ENCODE measurements at regions not wholly inside any gene's neighbourhood (a gene's known extent, or its start where the extent isn't known, plus 50 kb on each side); places are given as distances from the start of the nearest gene placed in this dataset.
"Not testable (repeated sequence)": the region's sequence is repeated elsewhere in the genome, so short reads cannot be mapped to it uniquely, and the experiment has no call there.

GRCh38 chr4:26010304-26010703 is 96.3 kb downstream of the SMIM20 start:
- POLR2A ChIA-PET: no interaction called here
- Mint-ChIP-seq H3K9me3 (peaks cover 11 to 19% (median 15%) of the 10 kb centered on the region in 5 donors), H3K27ac (no peak overlapping the region), H3K36me3 (peaks cover 0 to 3% (median 0%) of the 10 kb centered on the region in 3 donors), H3K4me3 (no peak overlapping the region), H3K27me3 (peaks cover 8 to 47% of the 10 kb centered on the region in 2 donors), H3K4me1 (no peaks in the 10 kb centered on the region)
- CTCF ChIA-PET: no interaction called here
- no peaks in the 10 kb centered on the region for H3K4me1 ChIP-seq (ENCODE audit: insufficient read depth, low read length)
- H3K4me3 ChIP-seq (ENCODE audit: low read length): no peak overlapping the region
- no peaks in the 10 kb centered on the region for H3K36me3 ChIP-seq (ENCODE audit: insufficient read depth, low read length)
- H3K9me3 ChIP-seq (ENCODE audit: low read length): no peaks in the 10 kb centered on the region
- no peak for DNase-seq
- no peaks in the 10 kb centered on the region for H3K27me3 ChIP-seq (ENCODE audit: insufficient read depth, low read length, poor library complexity, severe bottlenecking)
- H3K27ac ChIP-seq (ENCODE audit: low read depth, low read length): no peak overlapping the region

GRCh38 chr4:26013629-26014028 is 99.6 kb downstream of the SMIM20 start:
- Histone ChIP-seq H3K9me3 (ENCODE audit: low read length) (no peaks in the 10 kb centered on the region), H3K27me3 (ENCODE audit: insufficient read depth, low read length, poor library complexity, severe bottlenecking) (no peaks in the 10 kb centered on the region), H3K4me1 (ENCODE audit: insufficient read depth, low read length) (no peaks in the 10 kb centered on the region), H3K4me3 (ENCODE audit: low read length) (no peak overlapping the region), H3K27ac (ENCODE audit: low read depth, low read length) (no peak overlapping the region), H3K36me3 (ENCODE audit: insufficient read depth, low read length) (no peaks in the 10 kb centered on the region)
- no peak overlapping the region for H3K4me3 Mint-ChIP-seq
- peaks cover 8 to 42% of the 10 kb centered on the region in 2 donors for H3K27me3 Mint-ChIP-seq
- ChIA-PET POLR2A (no interaction called here), CTCF (no interaction called here)
- H3K36me3 Mint-ChIP-seq: peaks cover 0 to 2% (median 0%) of the 10 kb centered on the region in 3 donors
- no peak overlapping the region for H3K27ac Mint-ChIP-seq
- no peak for DNase-seq
- peaks cover 8 to 11% (median 10%) of the 10 kb centered on the region in 5 donors for H3K9me3 Mint-ChIP-seq
- no peaks in the 10 kb centered on the region for H3K4me1 Mint-ChIP-seq

DNA sequence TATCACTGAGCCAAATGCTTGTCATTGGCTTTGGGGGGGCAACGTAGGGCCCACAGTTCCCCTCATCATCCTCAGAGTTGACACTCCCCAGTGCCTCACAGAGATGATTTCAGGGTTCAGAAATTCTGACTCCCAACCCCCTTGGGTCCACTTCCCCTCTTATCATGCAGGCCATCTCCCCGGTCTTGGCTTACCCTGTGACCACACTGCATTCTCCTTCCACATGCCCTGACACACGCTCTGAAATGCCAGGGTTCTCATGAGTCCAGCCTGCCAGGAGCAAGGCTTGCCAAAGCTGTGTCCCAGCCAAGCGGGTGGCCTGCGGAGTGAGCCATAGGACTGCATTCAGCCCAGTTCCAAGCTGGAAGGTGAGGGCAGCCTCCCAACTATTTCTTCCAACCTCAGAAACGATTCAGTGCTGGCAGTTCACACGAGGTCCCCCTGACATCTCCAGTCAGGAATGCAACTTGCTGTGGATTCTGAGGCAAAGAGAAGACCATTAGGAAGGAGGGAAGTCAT is 101.2 kb downstream of the SMIM20 start:
- no peaks in the 10 kb centered on the region for H3K27me3 ChIP-seq (ENCODE audit: insufficient read depth, low read length, poor library complexity, severe bottlenecking)
- H3K27ac Mint-ChIP-seq: peak overlapping the region in 1 of 8 donors; percentile 25
- no peaks in the 10 kb centered on the region for H3K9me3 ChIP-seq (ENCODE audit: low read length)
- peaks cover 0 to 5% (median 2%) of the 10 kb centered on the region in 5 donors for H3K9me3 Mint-ChIP-seq
- DNase-seq: no peak
- H3K4me1 ChIP-seq (ENCODE audit: insufficient read depth, low read length): no peaks in the 10 kb centered on the region
- H3K36me3 ChIP-seq (ENCODE audit: insufficient read depth, low read length): no peaks in the 10 kb centered on the region
- peaks cover 0 to 2% (median 2%) of the 10 kb centered on the region in 3 donors for H3K4me1 Mint-ChIP-seq
- no peak overlapping the region for H3K27ac ChIP-seq (ENCODE audit: low read depth, low read length)
- H3K27me3 Mint-ChIP-seq: peaks cover 11 to 44% of the 10 kb centered on the region in 2 donors
- no peak overlapping the region for H3K4me3 Mint-ChIP-seq
- H3K36me3 Mint-ChIP-seq: no peaks in the 10 kb centered on the region
- H3K4me3 ChIP-seq (ENCODE audit: low read length): no peak overlapping the region
- ChIA-PET CTCF (interaction anchor here (0.9 kb wide), 1 partner anchor 27 kb away, joined by 3 read pairs; no protein-coding TSS in a partner anchor), POLR2A (interaction anchor here (0.6 kb wide), 1 partner anchor 222 kb away, joined by 3 read pairs; no protein-coding TSS in a partner anchor)

GRCh38 chr4:26015906-26016305 is 101.9 kb downstream of the SMIM20 start:
- H3K36me3 Mint-ChIP-seq: no peaks in the 10 kb centered on the region
- Histone ChIP-seq H3K4me3 (ENCODE audit: low read length) (no peak overlapping the region), H3K36me3 (ENCODE audit: insufficient read depth, low read length) (no peaks in the 10 kb centered on the region), H3K9me3 (ENCODE audit: low read length) (no peaks in the 10 kb centered on the region), H3K4me1 (ENCODE audit: insufficient read depth, low read length) (no peaks in the 10 kb centered on the region), H3K27ac (ENCODE audit: low read depth, low read length) (no peak overlapping the region), H3K27me3 (ENCODE audit: insufficient read depth, low read length, poor library complexity, severe bottlenecking) (no peaks in the 10 kb centered on the region)
- H3K4me1 Mint-ChIP-seq: peaks cover 0 to 4% (median 3%) of the 10 kb centered on the region in 3 donors
- DNase-seq: no peak
- POLR2A ChIA-PET: no interaction called here
- peaks cover 11 to 42% of the 10 kb centered on the region in 2 donors for H3K27me3 Mint-ChIP-seq
- no peak overlapping the region for H3K27ac Mint-ChIP-seq
- CTCF ChIA-PET: no interaction called here
- H3K9me3 Mint-ChIP-seq: peaks cover 0 to 2% (median 0%) of the 10 kb centered on the region in 5 donors
- no peak overlapping the region for H3K4me3 Mint-ChIP-seq

GRCh38 chr4:26017531-26017930 is 103.5 kb downstream of the SMIM20 start:
- Histone ChIP-seq H3K36me3 (ENCODE audit: insufficient read depth, low read length) (no peaks in the 10 kb centered on the region), H3K27me3 (ENCODE audit: insufficient read depth, low read length, poor library complexity, severe bottlenecking) (no peaks in the 10 kb centered on the region), H3K27ac (ENCODE audit: low read depth, low read length) (no peak overlapping the region), H3K4me1 (ENCODE audit: insufficient read depth, low read length) (no peaks in the 10 kb centered on the region), H3K9me3 (ENCODE audit: low read length) (no peaks in the 10 kb centered on the region), H3K4me3 (ENCODE audit: low read length) (no peak overlapping the region)
- H3K9me3 Mint-ChIP-seq: peaks cover 0 to 2% (median 0%) of the 10 kb centered on the region in 5 donors
- H3K36me3 Mint-ChIP-seq: no peaks in the 10 kb centered on the region
- ChIA-PET CTCF (no interaction called here), POLR2A (no interaction called here)
- H3K27me3 Mint-ChIP-seq: peaks cover 13 to 42% of the 10 kb centered on the region in 2 donors
- no peak overlapping the region for H3K27ac Mint-ChIP-seq
- no peak overlapping the region for H3K4me3 Mint-ChIP-seq
- peaks cover 0 to 4% (median 3%) of the 10 kb centered on the region in 3 donors for H3K4me1 Mint-ChIP-seq
- no peak for DNase-seq

GRCh38 chr4:26017961-26018700 is 104.1 kb downstream of the SMIM20 start:
- H3K27ac ChIP-seq (ENCODE audit: low read depth, low read length); H3K36me3 ChIP-seq (ENCODE audit: insufficient read depth, low read length); CTCF ChIA-PET; H3K27me3 ChIP-seq (ENCODE audit: insufficient read depth, low read length, poor library complexity, severe bottlenecking); H3K4me3 ChIP-seq (ENCODE audit: low read length); H3K4me1 ChIP-seq (ENCODE audit: insufficient read depth, low read length); H3K4me1 Mint-ChIP-seq; H3K9me3 ChIP-seq (ENCODE audit: low read length); DNase-seq; POLR2A ChIA-PET; H3K9me3 Mint-ChIP-seq; H3K4me3 Mint-ChIP-seq; H3K36me3 Mint-ChIP-seq: not testable (repeated sequence)
- Mint-ChIP-seq H3K27me3 (peaks cover 13 to 42% of the 10 kb centered on the region in 2 donors), H3K27ac (peak overlapping the region in 1 of 8 donors; percentile 34)

DNA sequence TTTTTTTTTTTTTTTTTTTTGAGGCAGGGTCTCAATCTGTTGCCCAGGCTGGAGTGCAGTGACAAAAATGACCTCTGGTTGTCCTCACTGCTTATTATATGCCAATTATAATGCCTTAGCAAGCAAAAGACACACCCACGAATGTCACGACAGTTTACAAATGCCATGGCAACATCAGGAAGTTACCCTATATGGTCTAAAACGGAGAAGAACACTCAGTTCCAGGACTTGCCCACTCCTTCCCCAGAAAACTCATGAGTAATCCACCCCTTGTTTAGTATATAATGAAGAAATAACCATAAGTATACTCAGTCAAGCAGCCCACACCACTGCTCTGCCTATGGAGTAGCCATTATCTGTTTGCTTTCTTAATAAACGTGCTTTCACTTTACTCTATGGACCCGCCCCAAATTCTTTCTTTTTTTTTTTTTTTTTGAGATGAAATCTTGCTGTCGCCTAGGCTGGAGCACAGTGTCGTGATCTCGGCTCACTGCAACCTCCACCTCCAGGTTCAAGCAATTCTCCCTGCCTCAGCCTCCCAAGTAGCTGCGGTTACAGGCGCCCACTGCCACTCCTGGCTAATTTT is 106.2 kb downstream of the SMIM20 start:
- H3K27me3 Mint-ChIP-seq: peaks cover 11 to 30% of the 10 kb centered on the region in 2 donors
- ChIA-PET POLR2A (no interaction called here), CTCF (no interaction called here)
- no peaks in the 10 kb centered on the region for H3K36me3 ChIP-seq (ENCODE audit: insufficient read depth, low read length)
- no peak for DNase-seq
- H3K27me3 ChIP-seq (ENCODE audit: insufficient read depth, low read length, poor library complexity, severe bottlenecking): no peaks in the 10 kb centered on the region
- peaks cover 0 to 4% (median 3%) of the 10 kb centered on the region in 3 donors for H3K4me1 Mint-ChIP-seq
- no peak overlapping the region for H3K27ac Mint-ChIP-seq
- no peak overlapping the region for H3K4me3 ChIP-seq (ENCODE audit: low read length)
- H3K9me3 Mint-ChIP-seq: peaks cover 0 to 2% (median 0%) of the 10 kb centered on the region in 5 donors
- H3K4me3 Mint-ChIP-seq: peak overlapping the region; percentile 1 to 67 (median 49)
- H3K27ac ChIP-seq (ENCODE audit: low read depth, low read length): no peak overlapping the region
- H3K4me1 ChIP-seq (ENCODE audit: insufficient read depth, low read length): no peaks in the 10 kb centered on the region
- H3K9me3 ChIP-seq (ENCODE audit: low read length): no peaks in the 10 kb centered on the region
- no peaks in the 10 kb centered on the region for H3K36me3 Mint-ChIP-seq

- Histone ChIP-seq H3K4me3 (ENCODE audit: low read length) (no peak overlapping the region), H3K9me3 (ENCODE audit: low read length) (no peaks in the 10 kb centered on the region), H3K36me3 (ENCODE audit: insufficient read depth, low read length) (no peaks in the 10 kb centered on the region), H3K27ac (ENCODE audit: low read depth, low read length) (no peak overlapping the region), H3K27me3 (ENCODE audit: insufficient read depth, low read length, poor library complexity, severe bottlenecking) (no peaks in the 10 kb centered on the region), H3K4me1 (ENCODE audit: insufficient read depth, low read length) (no peaks in the 10 kb centered on the region)
- Mint-ChIP-seq H3K9me3 (peaks cover 0 to 2% (median 0%) of the 10 kb centered on the region in 5 donors), H3K4me1 (peaks cover 0 to 4% (median 3%) of the 10 kb centered on the region in 3 donors), H3K27me3 (peaks cover 11 to 30% of the 10 kb centered on the region in 2 donors), H3K36me3 (no peaks in the 10 kb centered on the region), H3K4me3 (no peak overlapping the region), H3K27ac (no peak overlapping the region)
- ChIA-PET CTCF (no interaction called here), POLR2A (no interaction called here)
- no peak for DNase-seq
Measured at GRCh38 chr4:26020881-26021280, 106.9 kb downstream of the SMIM20 start.
